ENCODE measurements at regions not wholly inside any gene's neighbourhood (a gene's known extent, or its start where the extent isn't known, plus 50 kb on each side); places are given as distances from the start of the nearest gene placed in this dataset.
"Not testable (repeated sequence)": the region's sequence is repeated elsewhere in the genome, so short reads cannot be mapped to it uniquely, and the experiment has no call there.

DNA sequence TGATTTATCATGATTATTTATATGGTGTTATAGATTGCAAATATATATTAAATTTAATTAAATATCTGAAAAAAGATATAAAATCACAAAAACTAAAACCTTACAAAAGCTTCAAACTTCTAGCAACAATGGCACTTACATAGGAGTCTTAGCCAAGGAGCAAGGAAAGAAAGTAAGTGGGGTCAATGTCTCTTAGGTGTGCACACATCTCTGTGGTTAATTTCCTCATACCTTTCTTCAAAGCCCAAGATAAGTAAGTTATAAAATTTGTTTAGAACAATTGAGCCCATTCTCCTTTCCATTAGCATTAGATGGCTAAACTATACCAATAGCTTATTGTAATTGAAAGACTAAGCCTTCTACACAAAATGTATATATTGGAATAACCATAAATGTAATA lies 161.6 kb upstream of the PDE4D start:
- Histone ChIP-seq H3K14ac (ENCODE audit: insufficient read depth, low read length) (no peak overlapping the region), H3K23ac (ENCODE audit: insufficient read length, low read depth, low read length) (no peak overlapping the region), H2BK20ac (ENCODE audit: low read depth, low read length, poor library complexity, severe bottlenecking) (no peak overlapping the region), H2BK15ac (ENCODE audit: low read depth, low read length) (no peak overlapping the region), H3K79me1 (ENCODE audit: insufficient read depth, low read depth, low read length, poor library complexity, severe bottlenecking) (no peaks in the 10 kb centered on the region), H3K9me3 (ENCODE audit: control insufficient read depth, low read depth, low read length) (no peaks in the 10 kb centered on the region), H3K18ac (ENCODE audit: insufficient read length, low read depth, low read length) (no peak overlapping the region), H2BK5ac (ENCODE audit: insufficient read length, low read length) (no peak overlapping the region), H3K23me2 (ENCODE audit: insufficient read length, low read depth, low read length, poor library complexity, severe bottlenecking) (no peaks in the 10 kb centered on the region), H2AK5ac (ENCODE audit: insufficient read length, low read length) (no peak overlapping the region), H3K56ac (ENCODE audit: insufficient read length, low read depth, low read length) (no peak overlapping the region), H3K4me2 (ENCODE audit: insufficient read depth, insufficient read length, low read length) (no peak overlapping the region), H3K27ac (ENCODE audit: insufficient read length, low read depth, low read length) (no peak overlapping the region), H2AFZ (ENCODE audit: low read length) (no peak overlapping the region), H3K79me2 (ENCODE audit: insufficient read depth, low read length) (no peaks in the 10 kb centered on the region), H3K27me3 (ENCODE audit: insufficient read depth, low read length) (no peaks in the 10 kb centered on the region), H2BK120ac (ENCODE audit: low read depth, low read length, poor library complexity, severe bottlenecking) (no peak overlapping the region), H3K9ac (ENCODE audit: extremely low read depth, insufficient read length, low read length) (no peak overlapping the region), H2BK12ac (ENCODE audit: insufficient read length, low read depth, low read length) (no peak overlapping the region), H3T11ph (ENCODE audit: low read length) (no peak overlapping the region), H4K5ac (ENCODE audit: insufficient read length, low read depth, low read length) (no peak overlapping the region), H4K8ac (replicated peaks; ENCODE audit: insufficient read length, low read depth, low read length) (no peak overlapping the region), H3K4ac (ENCODE audit: low read depth, low read length) (no peak overlapping the region), H4K91ac (ENCODE audit: insufficient read length, low read depth, low read length) (no peak overlapping the region), H3K4me1 (ENCODE audit: insufficient read depth, low read length) (no peaks in the 10 kb centered on the region), H4K20me1 (ENCODE audit: control insufficient read depth, insufficient read depth, insufficient read length) (no peaks in the 10 kb centered on the region)
- peaks cover 5 to 11% (median 8%) of the 10 kb centered on the region in 3 experiments; a peak in 6 of 7 replicates for H3K36me3 Mint-ChIP-seq (ENCODE audit: insufficient read depth in 1 of 3, low read depth in 3 of 3)
- no peak for DNase-seq
- peaks cover 22 to 28% of the 10 kb centered on the region in 2 experiments for H3K9me3 Mint-ChIP-seq
- no peak overlapping the region for H3K27ac Mint-ChIP-seq
- no peaks in the 10 kb centered on the region for H3K27me3 Mint-ChIP-seq (ENCODE audit: low read depth)
- H3K4me1 Mint-ChIP-seq: peaks cover 2 to 3% of the 10 kb centered on the region in 2 experiments; a peak in 2 of 4 replicates
- no peak overlapping the region for H3K4me3 Mint-ChIP-seq
- TF ChIP-seq, protein P1, sequence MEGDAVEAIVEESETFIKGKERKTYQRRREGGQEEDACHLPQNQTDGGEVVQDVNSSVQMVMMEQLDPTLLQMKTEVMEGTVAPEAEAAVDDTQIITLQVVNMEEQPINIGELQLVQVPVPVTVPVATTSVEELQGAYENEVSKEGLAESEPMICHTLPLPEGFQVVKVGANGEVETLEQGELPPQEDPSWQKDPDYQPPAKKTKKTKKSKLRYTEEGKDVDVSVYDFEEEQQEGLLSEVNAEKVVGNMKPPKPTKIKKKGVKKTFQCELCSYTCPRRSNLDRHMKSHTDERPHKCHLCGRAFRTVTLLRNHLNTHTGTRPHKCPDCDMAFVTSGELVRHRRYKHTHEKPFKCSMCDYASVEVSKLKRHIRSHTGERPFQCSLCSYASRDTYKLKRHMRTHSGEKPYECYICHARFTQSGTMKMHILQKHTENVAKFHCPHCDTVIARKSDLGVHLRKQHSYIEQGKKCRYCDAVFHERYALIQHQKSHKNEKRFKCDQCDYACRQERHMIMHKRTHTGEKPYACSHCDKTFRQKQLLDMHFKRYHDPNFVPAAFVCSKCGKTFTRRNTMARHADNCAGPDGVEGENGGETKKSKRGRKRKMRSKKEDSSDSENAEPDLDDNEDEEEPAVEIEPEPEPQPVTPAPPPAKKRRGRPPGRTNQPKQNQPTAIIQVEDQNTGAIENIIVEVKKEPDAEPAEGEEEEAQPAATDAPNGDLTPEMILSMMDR (conservative IDR thresholded peaks at IDR 0.05): no peak

DNA sequence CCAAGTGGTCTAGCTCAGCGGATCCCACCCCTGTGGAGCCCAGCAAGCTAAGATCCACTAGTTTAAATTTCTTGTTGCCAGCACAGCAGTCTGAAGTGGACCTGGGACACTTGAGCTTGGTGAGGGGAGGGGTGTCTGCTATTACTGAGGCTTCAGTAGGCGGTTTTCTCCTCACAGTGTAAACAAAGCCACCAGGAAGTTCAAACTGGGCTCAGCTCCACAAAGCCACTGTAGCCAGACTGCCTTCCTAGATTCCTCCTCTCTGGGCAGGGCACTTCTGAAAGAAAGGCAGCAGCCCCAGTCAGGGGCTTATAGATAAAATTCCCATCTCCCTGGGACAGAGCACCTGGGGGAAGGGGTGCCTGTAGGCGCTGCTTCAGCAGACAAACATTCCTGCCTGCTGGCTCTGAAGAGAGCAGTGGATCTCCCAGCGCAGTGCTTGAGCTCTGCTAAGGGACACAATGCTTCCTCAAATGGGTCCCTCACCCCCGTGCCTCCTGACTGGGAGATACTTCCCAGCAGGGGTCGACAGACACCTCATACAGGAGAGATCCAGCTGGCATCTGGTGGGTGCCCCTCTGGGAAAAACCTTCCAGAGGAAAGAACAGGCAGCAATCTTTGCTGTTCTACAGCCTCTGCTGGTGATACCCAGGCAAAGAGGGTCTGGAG lies 148.6 kb upstream of the PDE4D start:
- H4K8ac ChIP-seq (replicated peaks; ENCODE audit: insufficient read length, low read depth, low read length); H3K4me1 ChIP-seq (ENCODE audit: insufficient read depth, low read length); H4K20me1 ChIP-seq (ENCODE audit: control insufficient read depth, insufficient read depth, insufficient read length); H3K27me3 ChIP-seq (ENCODE audit: insufficient read depth, low read length); H3K27me3 Mint-ChIP-seq (ENCODE audit: low read depth); H3K18ac ChIP-seq (ENCODE audit: insufficient read length, low read depth, low read length); H3K9me3 Mint-ChIP-seq; H3K79me1 ChIP-seq (ENCODE audit: insufficient read depth, low read depth, low read length, poor library complexity, severe bottlenecking); H4K91ac ChIP-seq (ENCODE audit: insufficient read length, low read depth, low read length); H3K27ac ChIP-seq (ENCODE audit: insufficient read length, low read depth, low read length); H3K79me2 ChIP-seq (ENCODE audit: insufficient read depth, low read length); H2BK20ac ChIP-seq (ENCODE audit: low read depth, low read length, poor library complexity, severe bottlenecking); H3K14ac ChIP-seq (ENCODE audit: insufficient read depth, low read length); H3K36me3 Mint-ChIP-seq (ENCODE audit: insufficient read depth in 1 of 3, low read depth in 3 of 3); H2BK15ac ChIP-seq (ENCODE audit: low read depth, low read length); H2BK5ac ChIP-seq (ENCODE audit: insufficient read length, low read length); H3T11ph ChIP-seq (ENCODE audit: low read length); H3K56ac ChIP-seq (ENCODE audit: insufficient read length, low read depth, low read length); H3K9ac ChIP-seq (ENCODE audit: extremely low read depth, insufficient read length, low read length); H3K23ac ChIP-seq (ENCODE audit: insufficient read length, low read depth, low read length); H3K4ac ChIP-seq (ENCODE audit: low read depth, low read length); H3K23me2 ChIP-seq (ENCODE audit: insufficient read length, low read depth, low read length, poor library complexity, severe bottlenecking); H4K5ac ChIP-seq (ENCODE audit: insufficient read length, low read depth, low read length); H2AK5ac ChIP-seq (ENCODE audit: insufficient read length, low read length); H3K9me3 ChIP-seq (ENCODE audit: control insufficient read depth, low read depth, low read length); H3K4me2 ChIP-seq (ENCODE audit: insufficient read depth, insufficient read length, low read length); H3K4me3 Mint-ChIP-seq; H2BK120ac ChIP-seq (ENCODE audit: low read depth, low read length, poor library complexity, severe bottlenecking); H2AFZ ChIP-seq (ENCODE audit: low read length); H2BK12ac ChIP-seq (ENCODE audit: insufficient read length, low read depth, low read length): not testable (repeated sequence)
- no CpG with 5 or more reads among the region's 6 CpGs for WGBS (ENCODE audit: extremely low coverage, insufficient read length, low lambda C conversion rate)
- Mint-ChIP-seq H3K4me1 (peaks cover 8 to 10% of the 10 kb centered on the region in 2 experiments; a peak in 1 of 4 replicates), H3K27ac (peak overlapping the region in 2 of 3 experiments; percentile 64 to 74; a peak in 2 of 7 replicates)
- peak; percentile 30 for DNase-seq

Data from H9 (cell line).